ENCODE measurements at regions not wholly inside any gene's neighbourhood (a gene's known extent, or its start where the extent isn't known, plus 50 kb on each side); places are given as distances from the start of the nearest gene placed in this dataset.
"Not testable (repeated sequence)": the region's sequence is repeated elsewhere in the genome, so short reads cannot be mapped to it uniquely, and the experiment has no call there.

DNA sequence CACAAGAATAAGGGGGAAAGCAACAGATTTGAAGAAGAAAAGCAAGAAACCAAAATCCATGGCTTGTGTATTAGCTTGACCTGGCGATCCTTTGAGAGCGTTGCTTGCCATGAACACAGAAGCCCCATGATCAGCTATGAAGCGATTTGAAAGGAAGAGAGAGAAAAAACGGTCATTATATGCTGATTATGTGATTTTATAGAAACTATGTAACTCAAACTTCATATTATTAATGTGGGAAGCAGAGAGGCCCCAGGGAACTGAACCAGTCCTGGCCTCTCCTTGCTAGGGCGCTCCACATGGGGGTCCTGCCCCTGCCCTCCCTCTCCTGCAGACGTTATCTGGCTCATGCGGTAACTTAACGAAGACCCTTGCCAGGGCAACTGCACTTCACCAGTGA is 306.1 kb upstream of the ADARB2 start:
- Mint-ChIP-seq H3K27ac (no peak overlapping the region), H3K36me3 (ENCODE audit: low read depth) (no peaks in the 10 kb centered on the region), H3K27me3 (ENCODE audit: low read depth) (no peaks in the 10 kb centered on the region), H3K4me3 (no peak overlapping the region), H3K9me3 (no peaks in the 10 kb centered on the region), H3K4me1 (no peaks in the 10 kb centered on the region)
- TF ChIP-seq CTCF (IDR thresholded peaks at IDR 0.05; ENCODE audit: unreplicated experiment in 3 of 3): no peak

- no peak overlapping the region for H3K27ac Mint-ChIP-seq
- H3K9me3 Mint-ChIP-seq: peaks cover 9% of the 10 kb centered on the region
- no peak for TF ChIP-seq CTCF (IDR thresholded peaks at IDR 0.05; ENCODE audit: unreplicated experiment in 3 of 3)
- no peaks in the 10 kb centered on the region for H3K36me3 Mint-ChIP-seq (ENCODE audit: low read depth)
- no peaks in the 10 kb centered on the region for H3K4me1 Mint-ChIP-seq
- no peaks in the 10 kb centered on the region for H3K27me3 Mint-ChIP-seq (ENCODE audit: low read depth)
- H3K4me3 Mint-ChIP-seq: no peak overlapping the region
Measured at GRCh38 chr10:2038036-2038435, 300.7 kb upstream of the ADARB2 start.

DNA sequence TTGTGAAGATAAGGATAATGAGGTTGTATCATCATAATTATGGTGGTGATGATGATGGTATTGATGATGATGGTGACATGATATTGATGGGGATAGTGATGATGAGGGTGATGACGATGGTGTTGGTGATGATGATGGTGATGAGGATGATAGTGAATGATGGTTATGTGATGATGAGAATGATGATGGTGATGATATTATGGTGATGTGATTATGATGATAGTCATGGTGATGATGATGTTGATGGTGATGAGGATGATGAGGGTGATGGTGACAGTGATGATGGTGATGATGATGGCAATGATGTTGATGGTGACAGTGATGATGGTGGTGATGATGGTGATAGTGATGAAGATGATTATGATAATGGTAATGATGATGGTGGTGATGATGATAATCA is 299.9 kb upstream of the ADARB2 start:
- Mint-ChIP-seq H3K36me3 (ENCODE audit: low read depth) (no peaks in the 10 kb centered on the region), H3K4me1 (no peaks in the 10 kb centered on the region), H3K4me3 (no peak overlapping the region), H3K9me3 (peaks cover 11% of the 10 kb centered on the region), H3K27ac (no peak overlapping the region), H3K27me3 (ENCODE audit: low read depth) (no peaks in the 10 kb centered on the region)
- no peak for TF ChIP-seq CTCF (IDR thresholded peaks at IDR 0.05; ENCODE audit: unreplicated experiment in 3 of 3)

- Mint-ChIP-seq H3K4me3 (no peak overlapping the region), H3K27me3 (ENCODE audit: low read depth) (no peaks in the 10 kb centered on the region)
- no peak for TF ChIP-seq CTCF (IDR thresholded peaks at IDR 0.05; ENCODE audit: unreplicated experiment in 3 of 3)
Measured at GRCh38 chr10:2036209-2036608, 298.9 kb upstream of the ADARB2 start.

GRCh38 chr10:2030046-2030445 is 292.7 kb upstream of the ADARB2 start:
- H3K4me3 Mint-ChIP-seq: no peak overlapping the region
- H3K27me3 Mint-ChIP-seq (ENCODE audit: low read depth): no peaks in the 10 kb centered on the region
- H3K27ac Mint-ChIP-seq: no peak overlapping the region
- peaks cover 13% of the 10 kb centered on the region for H3K9me3 Mint-ChIP-seq
- no peaks in the 10 kb centered on the region for H3K36me3 Mint-ChIP-seq (ENCODE audit: low read depth)
- no peak for TF ChIP-seq CTCF (IDR thresholded peaks at IDR 0.05; ENCODE audit: unreplicated experiment in 3 of 3)
- no peaks in the 10 kb centered on the region for H3K4me1 Mint-ChIP-seq

More at GRCh38 chr10:2036209-2036608, 298.9 kb upstream of the ADARB2 start:
- H3K9me3 Mint-ChIP-seq: peaks cover 14% of the 10 kb centered on the region
- H3K4me1 Mint-ChIP-seq: no peaks in the 10 kb centered on the region
- no peak overlapping the region for H3K27ac Mint-ChIP-seq
- H3K36me3 Mint-ChIP-seq (ENCODE audit: low read depth): no peaks in the 10 kb centered on the region

DNA sequence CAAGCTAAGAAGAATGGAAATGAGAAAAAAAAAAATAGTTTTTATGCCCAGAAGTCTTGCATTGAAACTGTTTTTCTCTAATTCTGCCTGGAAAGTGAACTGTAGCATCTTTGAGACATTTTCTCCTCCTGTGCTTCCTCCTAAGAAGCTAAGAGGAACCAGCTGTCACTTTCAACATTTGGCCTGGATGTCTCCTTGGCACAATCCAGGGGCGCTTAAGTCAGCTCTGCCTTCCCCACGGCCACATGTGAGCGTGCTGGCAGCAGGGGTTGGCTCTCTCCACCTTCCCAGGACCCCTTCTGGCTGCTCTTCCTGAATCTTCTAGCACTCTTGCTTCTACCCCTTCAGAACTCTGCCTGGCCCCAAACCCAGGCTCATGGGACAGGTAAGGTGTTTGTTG is 289.6 kb upstream of the ADARB2 start:
- H3K4me3 Mint-ChIP-seq: no peak overlapping the region
- no peak for TF ChIP-seq CTCF (IDR thresholded peaks at IDR 0.05; ENCODE audit: unreplicated experiment in 3 of 3)
- no peaks in the 10 kb centered on the region for H3K4me1 Mint-ChIP-seq
- peaks cover 6% of the 10 kb centered on the region for H3K9me3 Mint-ChIP-seq
- peaks cover 5% of the 10 kb centered on the region for H3K27me3 Mint-ChIP-seq (ENCODE audit: low read depth)
- no peaks in the 10 kb centered on the region for H3K36me3 Mint-ChIP-seq (ENCODE audit: low read depth)
- no peak overlapping the region for H3K27ac Mint-ChIP-seq

- H3K4me3 Mint-ChIP-seq; H3K27me3 Mint-ChIP-seq (ENCODE audit: low read depth); H3K9me3 Mint-ChIP-seq; H3K36me3 Mint-ChIP-seq (ENCODE audit: low read depth); H3K4me1 Mint-ChIP-seq; H3K27ac Mint-ChIP-seq: not testable (repeated sequence)
Measured at GRCh38 chr10:2024750-2025149, 287.4 kb upstream of the ADARB2 start.

All from nephron (organoid).